Erythroblast (primary cell): ENCODE measurements at regions not wholly inside any gene's neighbourhood (a gene's known extent, or its start where the extent isn't known, plus 50 kb on each side); places are given as distances from the start of the nearest gene placed in this dataset.

Experiments
- GATA1 ChIP-seq: IDR thresholded peaks from 2 replicates; pipeline ENCODE4 v1.6.1; 2011; ENCODE audit warnings: low read depth, mild to moderate bottlenecking, control low read depth, low read length, moderate library complexity
- POLR2A ChIP-seq: IDR thresholded peaks from 2 replicates; pipeline ENCODE4 v1.6.1; 2011; ENCODE audit warnings: mild to moderate bottlenecking, low read length

DNA sequence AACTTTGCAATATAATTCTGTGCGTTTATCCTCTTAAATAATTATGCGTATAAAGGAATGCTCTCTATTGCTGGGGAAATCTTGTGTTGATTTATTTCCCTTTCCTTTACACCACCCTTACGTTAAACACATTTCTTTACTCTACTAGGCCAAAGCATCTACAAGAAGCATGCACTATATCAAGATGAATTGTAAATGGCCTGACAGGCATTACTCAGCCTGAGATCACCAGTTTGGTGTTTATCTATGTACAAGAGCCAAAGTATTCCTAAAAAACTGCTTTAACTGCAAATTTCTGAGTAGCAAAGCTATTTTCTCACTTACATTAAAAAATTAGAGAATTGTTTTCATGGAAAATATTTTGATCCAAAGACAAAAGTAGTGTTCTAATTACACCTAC is 114.8 kb downstream of the TYW3 start:
- TF ChIP-seq POLR2A (no peak), GATA1 (no peak)
